HepG2 (cell line): ENCODE measurements at regions not wholly inside any gene's neighbourhood (a gene's known extent, or its start where the extent isn't known, plus 50 kb on each side); places are given as distances from the start of the nearest gene placed in this dataset.

Source experiments
- NFYB ChIP-seq: sonication (generic); formaldehyde crosslinking; IDR thresholded peaks from 2 replicates; pipeline ENCODE4 v1.4.0; 2020; ENCODE audit warnings: missing genetic modification reagents
- NR2C2 ChIP-seq: sonication (generic); formaldehyde crosslinking; IDR thresholded peaks from 2 replicates; pipeline ENCODE4 v1.4.0; 2020; ENCODE audit warnings: missing genetic modification reagents, mild to moderate bottlenecking, moderate library complexity, borderline replicate concordance

DNA sequence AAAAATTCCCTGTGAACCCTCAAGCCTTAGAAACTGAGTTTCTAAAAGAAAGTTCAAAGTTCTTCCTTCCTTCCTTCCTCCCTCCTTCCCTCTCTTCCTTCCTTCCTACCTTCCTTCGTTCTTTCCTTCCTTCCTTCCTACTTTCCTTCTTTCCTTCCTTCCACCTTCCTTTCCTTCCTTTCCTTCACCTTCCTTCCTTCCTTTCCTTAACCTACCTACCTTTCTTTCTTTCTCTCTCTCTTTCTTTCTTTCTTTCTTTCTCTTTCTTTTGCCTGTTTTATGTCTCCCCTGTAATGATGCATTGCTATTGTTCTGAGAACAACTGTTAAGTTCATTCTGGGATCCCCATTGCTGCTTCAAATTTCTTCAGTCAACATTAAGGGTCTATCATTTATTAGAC is 551.1 kb downstream of the TFEC start:
- TF ChIP-seq NFYB (CRISPR knock-in tag) (no peak), NR2C2 (CRISPR knock-in tag) (no peak)
